Activated CD8-positive, alpha-beta memory T cell treated with anti-CD3 and anti-CD28 coated beads for 36 hours (primary cell): ENCODE measurements at regions not wholly inside any gene's neighbourhood (a gene's known extent, or its start where the extent isn't known, plus 50 kb on each side); places are given as distances from the start of the nearest gene placed in this dataset.

Experiments used
- CTCF ChIA-PET: fragments of 350-600 bp; sonication (Branson Sonifier 250); formaldehyde crosslinking; loops from one replicate; lab custom pipeline; 2021; ENCODE audit warnings: antibody characterized with exemption; lab: Charles Lee
- POLR2A ChIA-PET: fragments of 350-600 bp; sonication (Branson Sonifier 250); formaldehyde crosslinking; loops from one replicate; lab custom pipeline; 2021; ENCODE audit warnings: antibody characterized with exemption; lab: Charles Lee

- POLR2A ChIA-PET: no interaction called here
- CTCF ChIA-PET: no interaction called here
These were observed 371.9 kb upstream of the PITX2 start for GRCh38 chr4:110994781-110995180.

GRCh38 chr4:110998320-110998719, 375.4 kb upstream of the PITX2 start:
- ChIA-PET POLR2A (no interaction called here), CTCF (no interaction called here)

DNA sequence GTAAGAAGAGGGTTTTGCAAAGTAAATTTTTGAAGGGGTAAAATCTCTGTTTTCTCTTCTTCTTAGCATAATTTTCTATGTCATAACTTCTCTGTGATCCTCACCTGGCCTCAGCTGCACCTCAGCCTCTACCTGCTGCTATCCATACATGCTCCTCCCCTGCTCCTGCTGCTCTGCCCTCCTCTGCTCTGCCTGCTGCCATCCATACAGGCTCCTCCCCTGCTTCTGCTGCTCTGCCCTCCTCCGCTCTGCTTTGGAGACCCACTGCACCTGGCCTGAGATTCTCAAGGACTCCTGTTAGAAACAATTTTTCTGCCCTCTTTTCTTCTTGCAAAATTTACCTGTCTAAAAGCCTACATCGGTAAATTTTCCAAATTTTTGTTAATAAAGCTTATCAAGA, 388.6 kb upstream of the PITX2 start:
- ChIA-PET POLR2A (no interaction called here), CTCF (no interaction called here)

DNA sequence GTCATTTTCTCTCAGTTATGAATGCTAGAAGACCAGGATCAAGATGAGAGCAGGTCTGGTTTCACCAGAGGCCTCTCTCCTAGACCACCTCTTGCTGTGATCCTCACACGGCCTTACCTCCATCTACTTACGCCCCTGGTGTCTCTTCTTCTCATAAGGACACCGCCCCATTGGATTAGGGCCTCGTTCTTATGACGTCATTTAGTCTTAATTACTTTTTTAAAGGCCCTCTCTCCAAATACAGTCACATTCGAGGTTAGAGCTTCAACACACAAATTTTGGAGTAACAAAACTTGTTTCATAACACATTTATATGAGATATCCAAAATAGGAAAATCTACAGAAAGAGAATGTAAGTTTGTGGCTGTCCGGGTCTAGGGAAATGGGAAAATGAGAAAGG, 391.0 kb upstream of the PITX2 start:
- POLR2A ChIA-PET: no interaction called here
- CTCF ChIA-PET: no interaction called here

DNA sequence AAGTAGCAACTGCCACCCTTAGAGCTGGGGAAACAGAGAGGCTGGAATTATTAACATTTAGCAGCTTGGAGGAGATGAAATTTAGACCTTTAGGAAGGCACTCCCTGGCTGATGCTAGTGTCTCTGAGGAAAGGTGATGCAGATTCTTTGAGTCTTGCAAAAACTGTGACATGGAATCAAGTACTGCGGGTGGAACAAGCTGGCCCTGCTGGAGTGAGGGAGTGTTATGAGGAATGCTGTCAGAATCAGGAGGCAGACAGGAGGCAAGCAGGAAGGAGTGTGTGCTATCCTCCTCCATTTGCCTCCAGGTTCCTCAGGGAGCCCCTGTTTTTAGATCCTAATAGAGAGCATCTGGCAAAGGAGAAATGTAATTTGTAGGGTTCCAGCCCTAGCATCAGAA, 391.7 kb upstream of the PITX2 start:
- ChIA-PET CTCF (no interaction called here), POLR2A (no interaction called here)

- CTCF ChIA-PET: no interaction called here
- POLR2A ChIA-PET: no interaction called here
These were observed 393.5 kb upstream of the PITX2 start for GRCh38 chr4:111016416-111016815.

GRCh38 chr4:111018216-111018615, 395.3 kb upstream of the PITX2 start:
- CTCF ChIA-PET: no interaction called here
- POLR2A ChIA-PET: no interaction called here

DNA sequence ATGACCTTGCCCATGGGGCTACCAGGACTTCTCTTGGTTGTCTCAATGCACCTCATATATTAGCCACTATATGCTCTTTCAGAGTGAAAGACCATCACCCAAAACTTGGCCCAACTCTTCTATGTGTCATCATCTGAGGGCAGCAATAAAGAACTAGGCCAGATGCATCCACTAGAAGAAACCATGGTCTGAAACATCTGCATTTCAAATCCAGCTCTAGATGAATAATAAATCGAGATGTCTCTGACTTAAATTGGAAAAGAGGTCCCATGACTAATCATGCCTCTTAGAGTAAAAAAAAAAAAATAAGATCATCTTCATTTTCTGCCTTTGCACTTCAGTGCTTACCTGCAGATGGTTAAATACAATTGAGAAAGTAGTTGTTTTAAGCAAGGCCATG, 397.6 kb upstream of the PITX2 start:
- POLR2A ChIA-PET: no interaction called here
- CTCF ChIA-PET: no interaction called here

DNA sequence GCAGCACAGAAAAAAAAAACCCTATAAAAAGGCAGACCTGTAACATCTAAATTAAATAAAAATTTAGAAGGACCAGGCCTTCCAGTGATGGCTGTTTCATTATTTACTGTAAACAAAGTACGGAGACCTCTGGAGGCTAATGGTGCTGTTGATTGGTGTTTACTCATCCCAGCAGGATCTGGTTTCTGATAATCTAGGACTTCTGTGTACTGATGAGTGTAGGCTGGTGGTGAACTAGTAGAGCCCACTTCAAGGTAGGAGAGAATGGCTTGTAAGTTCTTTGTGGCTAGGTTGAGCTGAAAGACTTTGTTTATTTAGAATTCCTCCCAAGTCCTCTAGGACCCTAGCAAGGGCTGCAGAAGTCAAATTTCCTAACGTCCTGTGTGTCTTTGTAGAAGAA, 398.1 kb upstream of the PITX2 start:
- CTCF ChIA-PET: no interaction called here
- POLR2A ChIA-PET: no interaction called here

DNA sequence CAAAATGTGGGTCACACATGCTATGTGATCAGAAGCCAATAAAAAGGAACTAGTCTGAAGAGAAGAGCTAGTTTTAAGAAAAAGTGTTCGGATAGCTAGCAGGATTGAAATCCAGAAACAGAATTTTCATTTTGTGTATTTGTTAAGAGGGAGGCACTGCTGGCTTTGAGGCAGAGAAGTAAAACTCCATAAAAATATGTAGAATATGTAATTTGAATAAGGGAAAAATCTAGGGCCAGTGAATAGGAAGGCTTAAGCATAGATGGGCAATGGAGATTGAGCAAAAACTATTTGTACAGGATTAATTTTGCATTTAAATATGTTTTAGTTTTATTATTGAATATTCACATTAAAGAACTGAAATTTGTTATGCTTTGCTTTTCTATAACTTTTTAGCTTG, 399.9 kb upstream of the PITX2 start:
- CTCF ChIA-PET: no interaction called here

DNA sequence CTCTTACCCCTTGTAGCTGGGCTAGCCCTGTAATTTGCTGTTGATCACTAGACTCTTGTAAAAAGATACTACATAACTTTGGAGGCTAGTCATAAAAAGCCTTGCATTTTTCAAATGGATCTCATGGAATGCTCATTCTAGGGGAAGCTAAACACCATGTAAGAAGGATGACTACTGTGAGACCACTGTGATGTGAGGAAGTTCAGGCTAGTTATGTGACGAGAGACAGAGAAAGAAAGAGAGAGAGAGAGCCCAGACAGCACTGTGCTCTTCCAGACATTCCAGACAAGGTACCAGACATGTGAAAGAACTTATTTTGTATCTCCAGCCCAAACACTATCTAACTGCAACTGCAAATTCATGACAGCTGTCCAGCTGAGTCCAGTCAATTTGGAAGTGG, 404.6 kb upstream of the PITX2 start:
- ChIA-PET POLR2A (no interaction called here), CTCF (no interaction called here)

More for the DNA sequence above, 399.9 kb upstream of the PITX2 start:
- POLR2A ChIA-PET: no interaction called here

- CTCF ChIA-PET: no interaction called here
- POLR2A ChIA-PET: no interaction called here
These were observed 405.9 kb upstream of the PITX2 start for GRCh38 chr4:111028795-111029194.

GRCh38 chr4:111031001-111031579, 408.2 kb upstream of the PITX2 start:
- ChIA-PET POLR2A (no interaction called here), CTCF (no interaction called here)

DNA sequence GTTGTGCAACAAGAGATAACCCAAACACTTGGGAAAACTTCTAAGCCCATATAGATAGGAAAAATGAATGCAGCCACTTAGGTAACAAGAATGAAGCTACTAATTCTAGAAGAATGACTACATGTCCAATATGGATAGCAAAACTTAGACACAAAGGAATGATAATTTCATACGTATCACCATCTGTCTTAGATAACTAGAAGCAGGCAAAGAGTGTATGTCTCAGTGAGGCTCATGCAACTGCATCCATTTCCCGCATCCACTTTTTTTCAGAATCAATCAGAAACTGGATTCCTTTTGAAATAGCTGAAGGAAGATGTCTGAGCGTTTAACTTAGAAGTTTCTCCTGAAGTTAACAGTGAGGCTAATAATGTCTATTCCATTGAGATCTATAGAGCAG, 408.7 kb upstream of the PITX2 start:
- POLR2A ChIA-PET: no interaction called here
- CTCF ChIA-PET: no interaction called here

DNA sequence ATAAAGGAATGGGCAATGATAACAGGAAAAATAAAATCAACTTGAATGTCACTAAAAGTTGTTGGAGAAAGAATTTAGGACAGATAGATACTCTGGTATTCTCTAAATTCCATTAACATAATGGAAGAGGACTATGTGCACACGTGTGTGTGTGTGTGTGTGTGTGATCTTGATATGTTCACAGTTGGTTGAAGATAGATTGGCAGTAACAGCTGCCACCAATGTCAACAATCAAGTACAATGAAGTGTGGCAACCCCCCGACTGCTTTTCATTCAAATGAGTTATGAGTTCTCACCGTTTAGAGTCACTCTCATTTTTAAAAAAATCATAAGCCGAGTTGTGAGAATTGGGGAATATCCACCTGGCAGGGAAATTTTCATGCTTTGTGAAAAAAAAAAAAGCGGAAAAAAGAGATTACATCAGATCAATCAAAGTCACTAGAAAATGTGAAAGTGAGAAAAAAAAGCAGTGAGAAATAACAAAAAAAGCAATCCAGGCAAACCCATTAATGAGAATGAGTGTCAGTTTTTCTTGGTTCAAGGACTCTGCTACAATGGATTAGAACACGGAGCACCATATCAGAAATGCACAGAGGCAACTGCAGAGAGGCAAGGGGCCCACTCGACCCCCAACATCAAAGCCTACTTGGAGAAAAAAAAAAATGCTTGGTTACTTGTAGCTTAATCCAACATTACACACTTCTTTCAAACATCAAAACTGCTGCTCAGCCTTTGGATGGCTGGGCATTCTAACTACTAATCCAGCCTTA, 414.9 kb upstream of the PITX2 start:
- ChIA-PET CTCF (no interaction called here), POLR2A (no interaction called here)

GRCh38 chr4:111040904-111041303, 418.0 kb upstream of the PITX2 start:
- CTCF ChIA-PET: no interaction called here
- POLR2A ChIA-PET: no interaction called here

DNA sequence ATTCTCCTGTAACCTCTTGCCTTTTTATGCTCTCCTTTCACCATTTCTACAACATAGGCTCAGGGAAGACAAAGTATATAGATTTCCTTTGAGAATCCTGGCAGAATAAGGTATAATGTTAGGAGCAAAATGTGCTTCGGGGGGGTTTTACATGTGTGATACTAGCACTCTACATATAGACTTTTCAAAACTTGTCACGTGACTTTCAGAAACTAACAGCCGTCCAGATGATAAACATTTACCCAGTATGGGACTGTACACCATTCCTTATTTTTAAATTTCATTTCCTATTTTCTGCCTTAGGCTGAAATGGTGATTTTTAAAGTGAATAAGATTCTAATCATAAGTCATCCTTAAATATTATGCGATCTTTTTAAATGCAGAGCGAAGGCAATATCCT, 420.4 kb upstream of the PITX2 start:
- ChIA-PET CTCF (no interaction called here), POLR2A (no interaction called here)

DNA sequence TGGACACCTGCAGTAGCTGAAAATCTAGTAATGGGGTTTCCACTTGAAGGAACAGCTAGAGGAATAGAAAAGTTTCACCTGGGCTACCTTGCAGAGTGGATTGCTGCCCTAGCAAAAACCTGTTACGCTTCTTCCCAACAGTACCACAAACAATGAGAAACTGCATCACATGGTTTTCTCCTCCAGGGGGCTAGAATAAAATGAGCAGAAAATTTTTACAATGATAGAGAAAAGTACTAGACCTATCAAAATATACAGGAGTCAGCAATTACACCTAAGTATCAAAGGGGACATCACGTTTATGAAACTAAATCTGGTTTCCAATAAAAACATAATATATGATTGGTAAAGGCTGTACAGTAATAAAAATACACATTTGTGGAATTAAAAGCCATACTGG, 423.1 kb upstream of the PITX2 start:
- POLR2A ChIA-PET: no interaction called here
- CTCF ChIA-PET: no interaction called here

DNA sequence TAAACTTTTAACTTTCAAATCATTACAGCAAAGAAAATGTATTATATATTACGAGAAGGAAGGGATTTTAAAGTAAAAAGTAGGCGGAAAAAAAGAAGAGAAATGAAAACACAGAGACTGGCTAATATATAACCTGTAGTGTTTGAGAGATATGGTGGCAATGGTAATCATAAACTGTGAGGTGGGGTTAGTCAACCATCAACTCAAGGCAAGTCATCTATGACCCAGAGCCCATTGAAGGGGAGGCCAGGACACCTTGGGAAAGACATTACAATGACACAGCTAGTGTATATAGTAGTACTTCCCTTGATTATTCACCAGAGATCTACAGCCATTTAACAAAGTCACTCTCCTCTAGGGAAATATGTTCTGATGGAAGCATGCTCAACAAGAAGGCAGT, 423.9 kb upstream of the PITX2 start:
- ChIA-PET CTCF (no interaction called here), POLR2A (no interaction called here)

DNA sequence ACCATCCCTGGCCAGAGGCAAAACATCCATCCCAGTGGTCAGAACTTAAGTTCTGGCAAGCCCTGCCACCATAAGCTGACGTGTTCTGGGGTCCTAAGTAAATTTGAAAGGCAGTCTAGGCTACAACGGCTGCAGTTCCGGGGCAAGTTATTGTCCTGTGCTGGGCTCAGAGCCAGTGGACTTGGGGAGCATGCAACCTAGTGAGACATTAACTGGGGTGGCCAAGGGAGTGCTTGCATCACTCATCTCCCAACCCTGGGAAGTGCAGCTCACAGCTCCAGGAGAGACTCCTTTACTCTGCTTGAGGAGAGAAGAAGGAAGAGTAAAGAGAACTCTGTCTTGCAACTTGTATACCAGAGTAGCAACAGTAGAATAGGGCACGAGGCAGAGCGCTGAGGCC, 425.4 kb upstream of the PITX2 start:
- ChIA-PET POLR2A (no interaction called here), CTCF (no interaction called here)

- POLR2A ChIA-PET: no interaction called here
- CTCF ChIA-PET: no interaction called here
These were observed 441.6 kb upstream of the PITX2 start for GRCh38 chr4:111064342-111064993.
